HG03571 (cell line): ENCODE measurements at regions not wholly inside any gene's neighbourhood (a gene's known extent, or its start where the extent isn't known, plus 50 kb on each side); places are given as distances from the start of the nearest gene placed in this dataset.

Experiments used
- ATAC-seq: cut with Tn5 transposase; IDR thresholded peaks from one replicate; pipeline ENCODE4 v1.9.1; 2021; ENCODE audit not compliant: unreplicated experiment

DNA sequence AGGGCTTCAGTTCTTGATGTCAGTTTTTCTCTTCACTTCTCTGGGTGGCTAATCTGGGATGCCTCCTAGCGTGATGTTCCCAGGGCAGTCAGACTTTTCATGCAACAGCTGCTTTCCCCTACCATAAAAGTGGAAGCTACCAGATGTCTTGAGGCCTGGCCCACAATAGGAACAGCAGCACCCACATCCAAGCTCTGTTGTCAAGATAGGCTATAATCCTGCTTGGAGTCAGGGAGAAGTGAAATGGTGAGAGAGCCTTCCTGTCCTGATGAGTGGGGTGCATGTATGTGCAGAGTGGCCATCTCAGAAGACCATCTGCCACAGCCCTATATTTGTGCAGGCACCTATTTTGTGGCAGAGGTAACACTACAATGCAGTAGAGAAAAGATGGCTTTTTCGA lies 108.0 kb downstream of the HTR5A start:
- no peak for ATAC-seq

DNA sequence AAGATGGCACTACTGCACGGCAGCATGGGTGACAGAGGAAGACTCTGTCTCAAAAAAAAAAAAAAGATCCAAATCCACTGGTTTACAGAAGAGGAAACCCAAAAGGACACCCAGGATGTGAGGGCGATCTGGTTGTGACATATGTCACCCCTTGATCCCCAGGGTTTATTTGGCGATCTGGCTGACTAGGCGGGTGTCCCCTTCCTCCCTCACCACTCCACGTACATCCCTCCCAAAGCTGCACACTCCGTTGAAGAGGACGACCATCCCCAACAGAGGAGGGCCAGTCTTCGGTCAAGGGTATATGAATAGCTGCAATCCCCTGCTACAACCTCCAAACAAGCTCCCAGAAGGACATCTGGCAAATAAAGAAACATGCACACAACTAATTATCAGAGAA lies 111.6 kb downstream of the HTR5A start:
- ATAC-seq, result no peak

DNA sequence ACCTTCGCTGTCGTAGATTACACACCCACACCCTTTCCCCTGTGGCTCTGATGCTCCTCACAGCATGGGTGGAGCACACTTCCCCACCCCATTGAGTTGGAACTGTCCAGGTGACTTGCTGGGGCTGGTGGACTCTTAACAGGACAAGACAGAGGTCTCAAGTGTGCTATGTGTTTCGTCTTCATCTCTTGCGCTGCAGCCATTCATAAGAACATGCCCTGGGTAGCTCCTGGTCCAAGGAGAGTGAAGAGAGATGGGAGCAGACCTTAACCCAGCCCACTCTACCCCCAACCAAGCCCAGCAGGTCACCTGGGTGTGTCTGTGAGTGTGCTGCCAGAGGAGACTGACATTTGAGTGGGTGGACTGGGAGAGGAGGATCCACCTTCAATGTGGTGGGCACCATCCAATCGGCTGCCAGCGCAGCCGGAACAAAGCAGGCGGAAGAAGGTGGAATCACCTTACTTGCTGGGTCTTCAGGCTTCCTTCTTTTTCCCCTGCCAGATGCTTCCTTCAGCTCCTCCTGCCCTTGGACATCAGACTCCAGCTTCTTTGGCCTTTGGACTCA lies 112.4 kb downstream of the HTR5A start:
- ATAC-seq, result no peak

DNA sequence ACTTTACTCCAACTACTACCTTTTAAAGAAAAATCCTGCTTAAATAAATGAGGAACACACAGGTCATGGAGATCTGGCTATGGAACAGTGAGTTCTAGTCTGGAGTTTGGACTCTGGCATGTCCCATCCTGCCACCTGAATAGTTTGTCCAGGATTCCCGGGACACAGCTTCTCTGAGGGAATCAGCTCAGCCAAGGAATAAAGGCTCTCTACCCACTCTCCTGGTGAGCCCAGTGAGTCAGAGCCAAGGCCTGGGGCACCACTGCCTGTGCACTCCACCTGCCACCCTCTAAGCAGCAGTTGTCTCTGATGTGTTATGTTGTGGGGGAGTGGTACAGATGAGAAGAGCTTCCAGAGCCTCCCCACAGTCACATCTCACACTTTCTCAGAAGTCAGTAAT lies 113.5 kb downstream of the HTR5A start:
- no peak for ATAC-seq

DNA sequence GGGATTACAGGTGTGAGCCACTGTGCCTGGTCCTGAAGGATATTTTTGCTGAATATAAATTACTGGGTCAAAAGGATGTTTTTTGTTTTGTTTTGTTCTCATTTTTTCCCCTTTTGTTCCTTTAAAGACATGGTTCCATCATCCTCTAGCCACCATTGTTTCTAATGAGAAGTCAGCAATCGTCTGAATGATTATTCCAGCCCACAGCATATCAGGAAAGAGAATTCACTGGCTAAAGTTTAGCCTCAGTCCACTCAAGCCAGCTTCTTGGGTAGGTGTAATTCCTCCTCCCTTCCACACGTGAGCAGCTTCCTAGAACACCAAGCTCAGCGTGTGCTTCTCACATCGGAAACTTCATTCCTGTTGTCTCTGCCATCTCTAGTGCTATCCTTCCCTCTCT lies 112.8 kb upstream of the INSIG1 start:
- no peak for ATAC-seq

DNA sequence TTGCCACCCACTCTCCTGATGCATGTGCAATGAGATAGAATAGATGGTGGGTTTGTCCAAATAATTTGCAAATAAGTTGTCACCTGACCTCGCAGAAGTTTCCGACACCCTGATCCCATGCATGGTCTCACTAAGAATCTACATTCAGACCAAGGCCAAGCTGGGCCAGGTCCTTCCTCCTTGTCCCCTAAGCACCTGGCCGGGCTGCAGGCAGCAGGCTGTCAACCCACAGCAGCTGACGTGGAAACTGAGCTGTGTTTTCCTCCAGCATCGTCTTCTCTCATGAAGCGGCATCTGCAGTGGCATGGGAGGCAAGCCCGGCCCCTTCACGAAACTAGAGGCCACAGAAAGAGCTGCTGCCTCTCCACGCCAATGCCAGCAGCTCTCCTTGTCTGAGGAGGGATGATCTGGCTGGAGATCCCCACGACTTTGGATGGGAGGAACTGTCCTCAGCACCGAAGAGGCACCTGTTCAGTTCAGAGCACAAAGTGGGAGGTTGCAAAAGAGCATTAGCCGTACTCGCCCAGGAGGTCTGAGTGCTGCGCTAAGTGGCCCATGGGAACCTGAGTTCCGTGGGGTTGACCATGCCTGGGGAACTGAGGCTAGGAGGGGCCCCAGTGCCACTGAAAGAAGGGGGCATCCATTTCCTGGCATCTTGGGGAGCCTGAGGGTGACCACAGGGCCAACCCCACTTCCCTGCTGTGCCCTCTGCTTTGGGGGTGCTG lies 110.5 kb upstream of the INSIG1 start:
- ATAC-seq, result no peak

DNA sequence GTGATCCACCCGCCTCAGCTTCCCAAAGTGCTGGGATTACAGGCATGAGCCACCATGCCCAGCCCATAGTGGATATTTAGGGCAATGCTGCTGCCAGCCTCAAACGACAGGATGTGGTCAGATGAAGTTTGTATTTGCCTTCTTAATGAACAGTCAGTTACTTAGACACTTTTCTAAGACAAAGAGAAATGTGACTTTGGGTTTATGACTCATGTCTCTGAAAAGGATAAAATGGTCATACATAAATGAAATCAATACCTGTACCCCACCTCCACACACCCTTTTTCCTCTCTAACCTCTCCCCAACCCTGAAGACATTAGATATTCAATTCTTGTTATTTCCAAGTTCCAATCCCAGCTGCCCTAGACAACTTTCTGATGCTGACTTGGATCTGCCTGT lies 109.3 kb upstream of the INSIG1 start:
- no peak for ATAC-seq

DNA sequence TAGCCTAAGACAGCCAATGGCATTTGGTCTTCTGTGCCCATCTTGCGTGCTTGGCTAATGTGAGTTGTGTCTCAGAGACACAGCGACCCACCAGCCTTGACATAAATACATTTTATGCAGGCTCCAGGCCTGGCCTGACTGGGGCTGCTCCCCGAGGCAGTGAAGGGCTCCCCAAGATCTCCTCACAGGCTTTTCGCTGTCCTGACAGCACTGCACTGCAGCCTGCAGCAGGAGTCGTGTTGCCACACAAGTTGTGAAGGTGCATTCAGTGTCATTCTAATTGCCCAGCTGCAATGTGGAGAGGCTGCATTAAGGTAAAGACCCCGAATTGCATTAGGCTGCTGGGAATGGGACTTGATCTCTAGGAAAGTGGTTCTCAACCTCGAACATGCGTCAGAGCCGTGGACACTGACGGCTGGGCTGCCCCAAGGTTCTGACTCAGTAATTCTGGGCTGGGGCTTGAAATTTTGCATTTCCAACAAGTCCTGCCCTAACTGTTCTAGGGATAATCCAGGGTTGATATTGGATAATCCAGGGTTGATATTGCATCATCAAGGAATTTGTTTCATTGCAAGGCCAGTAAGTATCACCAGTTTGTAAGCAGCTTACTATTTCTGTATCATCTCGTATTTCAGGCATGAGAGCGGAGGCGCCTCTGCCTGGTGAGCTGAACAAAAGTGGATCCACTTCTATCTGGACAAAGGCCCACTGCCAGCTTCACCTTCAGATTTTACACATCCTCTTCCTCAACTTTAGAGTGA lies 108.7 kb upstream of the INSIG1 start:
- ATAC-seq, result no peak

DNA sequence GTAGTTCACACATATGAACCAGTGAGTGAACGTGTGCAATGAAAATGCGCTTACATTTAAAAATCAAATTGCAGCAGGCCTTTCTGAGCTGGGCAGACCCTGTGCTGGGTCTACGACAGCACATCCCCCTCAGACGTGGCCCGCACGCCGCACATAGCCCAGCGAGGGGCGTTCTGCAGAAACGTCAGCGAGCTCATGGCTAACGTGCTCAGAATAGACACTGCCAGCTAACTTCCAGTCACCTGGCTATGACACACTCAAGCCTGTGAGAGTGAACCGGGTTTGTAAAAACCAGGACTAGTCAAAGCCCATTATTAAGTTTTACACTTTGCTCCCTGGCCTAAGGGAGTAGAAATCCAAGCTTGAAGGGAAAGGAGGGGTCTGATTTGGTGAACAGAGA lies 108.1 kb upstream of the INSIG1 start:
- no peak for ATAC-seq

DNA sequence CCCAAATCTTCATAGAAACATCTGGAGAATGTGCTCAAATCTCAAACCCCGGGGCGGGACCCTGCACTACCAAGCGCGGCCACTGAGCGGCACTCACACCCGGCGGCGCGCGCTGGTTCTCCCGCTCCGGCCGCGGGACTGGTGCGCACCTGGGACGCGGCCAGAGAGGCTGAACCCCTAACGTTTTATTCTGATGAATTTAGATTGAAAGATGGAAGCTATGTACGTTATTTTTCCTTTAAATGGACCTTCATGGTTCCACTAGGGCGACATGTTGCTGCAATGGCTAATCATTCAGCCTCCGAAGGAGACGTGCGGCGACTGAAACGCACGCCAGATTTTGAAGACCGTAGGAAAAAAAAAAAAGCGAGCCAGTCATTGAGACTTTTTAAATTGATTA lies 107.0 kb upstream of the INSIG1 start:
- no peak for ATAC-seq

DNA sequence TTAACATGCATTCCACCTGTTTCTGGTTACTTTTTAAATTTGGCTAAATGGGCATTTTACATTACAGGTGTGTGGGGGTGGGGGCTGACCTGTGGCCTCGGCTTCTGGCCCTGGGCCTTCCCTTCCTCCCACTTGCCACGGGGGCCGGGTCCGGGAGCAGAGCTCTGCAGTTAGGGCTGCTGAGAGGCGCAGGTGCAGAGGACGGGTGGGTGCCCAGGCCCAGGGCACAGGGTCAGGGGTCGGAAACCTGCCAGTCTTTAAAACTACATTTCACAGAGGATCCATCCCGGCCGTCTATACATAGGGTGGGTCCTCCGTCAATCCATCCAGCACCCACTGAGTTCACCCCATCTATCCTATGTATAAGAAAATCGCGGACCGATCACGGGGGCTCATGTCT lies 106.5 kb upstream of the INSIG1 start:
- ATAC-seq, result no peak

DNA sequence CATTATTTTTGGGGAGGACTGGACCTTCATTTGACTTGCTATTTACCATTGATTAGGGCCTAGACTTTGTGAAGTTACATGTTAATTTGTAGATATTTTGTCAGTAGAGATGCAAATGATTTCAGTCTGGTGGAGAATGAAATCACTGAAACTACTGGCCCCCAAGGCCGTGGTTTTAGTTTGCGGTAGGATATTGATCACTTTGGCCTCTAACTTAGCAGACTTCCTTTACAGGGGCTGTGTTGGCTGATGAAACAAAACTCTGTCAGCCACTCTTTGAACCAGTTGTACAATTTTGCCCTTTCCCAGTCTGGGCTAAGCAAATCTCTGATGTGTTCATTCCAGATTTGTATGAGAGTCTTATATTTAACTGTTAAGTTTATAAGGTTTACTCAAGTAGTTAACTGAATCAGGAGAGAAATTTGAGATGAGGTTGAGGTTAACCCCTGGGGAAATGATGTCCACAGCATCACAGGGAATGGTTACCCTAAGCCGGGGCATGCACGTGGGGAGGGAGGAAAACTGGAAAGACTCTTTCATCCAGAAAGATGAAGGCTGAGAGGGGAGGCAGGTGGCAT lies 105.7 kb upstream of the INSIG1 start:
- ATAC-seq, result peak; percentile 75

DNA sequence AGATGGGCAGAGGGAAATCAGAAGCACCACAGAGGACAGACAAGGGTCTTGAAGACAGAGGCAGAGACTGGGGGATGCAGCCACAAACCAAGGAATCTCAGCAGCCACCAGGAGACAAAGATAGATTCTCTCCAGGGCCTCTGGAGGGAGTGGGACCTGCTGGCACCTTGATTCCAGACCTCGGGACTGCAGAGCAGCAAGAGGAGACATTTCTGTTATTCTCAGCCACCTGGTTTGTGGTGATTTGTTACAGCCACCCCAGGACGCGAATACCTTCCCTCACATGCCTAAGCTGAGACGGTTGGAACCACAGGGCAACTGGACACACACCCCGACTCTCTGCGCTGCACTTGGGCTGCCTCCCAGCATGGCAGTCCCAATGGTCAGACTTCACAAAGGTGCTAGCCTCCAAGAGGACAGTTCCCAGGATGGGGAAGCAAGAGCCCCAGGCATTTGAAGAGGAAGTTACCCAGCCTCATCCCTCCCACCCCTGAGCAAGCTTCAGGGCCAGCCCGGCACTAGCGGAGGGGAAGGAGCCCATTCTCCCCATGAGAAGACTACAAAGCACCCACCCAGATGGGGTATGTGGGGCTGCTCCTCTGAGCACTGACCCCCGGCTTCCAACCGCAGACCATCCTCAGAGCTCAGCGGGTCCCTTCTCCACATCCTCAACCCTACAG lies 104.6 kb upstream of the INSIG1 start:
- no peak for ATAC-seq

DNA sequence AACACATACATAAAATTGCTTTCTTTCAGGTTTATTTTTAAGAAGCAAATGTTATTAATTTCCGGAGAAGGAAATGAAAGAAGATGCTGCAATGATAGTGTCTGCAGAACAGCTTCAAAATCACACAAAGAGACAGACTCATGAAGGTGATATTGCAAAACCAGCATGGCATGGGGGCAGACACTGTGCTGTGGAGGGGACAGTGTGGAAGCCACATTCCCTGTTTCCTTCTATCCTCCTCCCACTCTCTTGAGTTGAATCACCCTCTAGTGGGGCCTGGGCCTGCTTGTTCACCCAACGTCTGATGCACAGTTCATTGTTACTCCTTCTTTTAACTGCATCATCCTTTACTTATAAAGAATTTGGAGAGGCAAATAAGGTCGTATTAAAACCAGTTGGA lies 104.0 kb upstream of the INSIG1 start:
- no peak for ATAC-seq

DNA sequence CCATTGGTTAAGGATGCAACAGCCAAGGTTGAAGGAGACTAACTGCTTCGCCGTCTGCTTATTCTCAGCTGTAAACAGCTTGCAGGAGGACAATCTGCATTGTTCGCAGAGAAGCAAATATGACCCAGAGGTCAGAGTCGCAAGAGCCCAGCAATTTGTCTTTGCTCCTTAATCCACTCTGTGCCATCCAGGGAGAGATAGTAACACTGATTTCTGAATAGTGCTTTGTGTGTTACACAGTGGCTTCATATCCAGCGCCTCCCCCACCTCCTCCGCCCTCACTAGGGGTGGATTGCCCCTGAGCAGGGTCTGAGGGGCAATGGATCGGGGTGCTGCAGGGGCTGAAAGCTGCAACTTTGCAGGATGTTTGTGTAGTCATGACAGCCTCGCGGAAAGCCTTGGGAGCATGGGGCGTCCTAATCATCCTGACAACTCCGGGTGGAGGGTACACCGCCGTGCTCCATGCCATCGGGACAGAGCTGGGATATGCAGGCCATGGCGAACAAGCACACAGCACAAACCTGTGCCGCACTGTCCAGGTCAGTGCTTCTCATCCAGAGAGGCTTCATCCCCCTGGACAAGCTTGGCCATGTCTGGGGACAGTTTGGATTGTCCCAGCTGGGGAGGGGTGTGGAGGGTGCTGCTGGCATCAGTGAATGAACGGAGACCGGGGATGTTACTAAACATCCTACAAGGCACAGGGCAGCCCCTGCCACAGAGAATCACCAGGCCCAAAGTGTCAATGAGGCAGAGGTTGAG lies 103.1 kb upstream of the INSIG1 start:
- no peak for ATAC-seq

DNA sequence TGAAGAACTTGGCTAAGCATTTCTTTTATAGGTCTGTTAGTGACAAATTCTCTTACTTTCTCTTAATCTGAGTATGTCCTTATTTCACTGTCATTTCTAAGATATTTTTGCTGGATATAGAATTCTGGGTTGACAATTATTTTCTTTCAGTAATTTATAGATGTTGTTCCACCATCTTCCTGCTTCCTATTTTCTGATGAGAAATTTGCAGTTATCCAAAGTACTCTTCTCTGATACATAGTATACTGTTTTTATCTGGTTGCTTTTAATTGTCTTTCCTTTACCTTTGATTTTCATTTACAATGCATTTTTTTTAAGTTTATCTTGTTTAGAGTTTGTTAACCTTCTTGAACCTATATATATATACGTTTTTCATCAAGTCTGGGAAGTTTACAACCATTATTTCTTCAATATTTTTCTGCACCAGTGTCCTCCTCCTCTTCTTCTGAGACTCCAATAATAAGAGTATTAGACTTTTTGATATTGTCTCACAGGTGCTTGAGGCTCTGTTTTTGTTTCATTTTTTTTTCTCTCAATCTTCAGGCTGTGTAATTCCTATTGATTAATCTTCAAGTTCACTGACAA lies 101.6 kb upstream of the INSIG1 start:
- no peak for ATAC-seq

DNA sequence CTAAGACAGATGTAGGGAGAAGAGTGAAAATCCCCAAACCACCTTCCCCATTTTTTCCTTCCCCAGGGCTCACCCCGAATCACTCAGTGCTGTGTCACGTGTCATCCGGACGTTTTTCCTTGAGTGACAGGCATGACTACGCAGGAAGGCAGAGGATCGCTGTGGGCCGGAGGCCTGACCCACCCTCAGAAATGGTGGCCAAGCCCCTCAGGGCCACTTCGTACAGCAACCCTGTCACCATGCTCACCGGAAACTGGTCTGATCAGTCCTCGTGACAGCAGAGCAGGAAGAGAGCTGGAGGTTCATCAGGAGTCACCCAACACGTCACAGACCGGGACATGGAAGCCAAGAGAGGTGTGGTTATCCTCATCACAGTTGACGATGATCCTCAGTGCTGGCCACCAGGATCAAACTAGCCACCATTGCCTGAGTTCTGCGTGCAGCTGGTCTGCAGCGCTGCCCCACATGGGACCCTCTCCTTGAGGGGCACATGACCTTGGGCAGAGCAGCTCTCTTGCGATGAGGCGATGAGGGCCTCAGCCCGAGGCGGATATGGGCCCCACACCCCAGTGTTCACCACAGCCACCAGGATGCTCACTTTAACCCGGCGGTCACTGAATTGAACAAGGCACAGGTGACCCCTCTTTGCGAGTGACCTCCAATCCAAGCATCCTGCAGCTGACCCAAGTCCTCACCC lies 99.3 kb upstream of the INSIG1 start:
- ATAC-seq, result no peak

DNA sequence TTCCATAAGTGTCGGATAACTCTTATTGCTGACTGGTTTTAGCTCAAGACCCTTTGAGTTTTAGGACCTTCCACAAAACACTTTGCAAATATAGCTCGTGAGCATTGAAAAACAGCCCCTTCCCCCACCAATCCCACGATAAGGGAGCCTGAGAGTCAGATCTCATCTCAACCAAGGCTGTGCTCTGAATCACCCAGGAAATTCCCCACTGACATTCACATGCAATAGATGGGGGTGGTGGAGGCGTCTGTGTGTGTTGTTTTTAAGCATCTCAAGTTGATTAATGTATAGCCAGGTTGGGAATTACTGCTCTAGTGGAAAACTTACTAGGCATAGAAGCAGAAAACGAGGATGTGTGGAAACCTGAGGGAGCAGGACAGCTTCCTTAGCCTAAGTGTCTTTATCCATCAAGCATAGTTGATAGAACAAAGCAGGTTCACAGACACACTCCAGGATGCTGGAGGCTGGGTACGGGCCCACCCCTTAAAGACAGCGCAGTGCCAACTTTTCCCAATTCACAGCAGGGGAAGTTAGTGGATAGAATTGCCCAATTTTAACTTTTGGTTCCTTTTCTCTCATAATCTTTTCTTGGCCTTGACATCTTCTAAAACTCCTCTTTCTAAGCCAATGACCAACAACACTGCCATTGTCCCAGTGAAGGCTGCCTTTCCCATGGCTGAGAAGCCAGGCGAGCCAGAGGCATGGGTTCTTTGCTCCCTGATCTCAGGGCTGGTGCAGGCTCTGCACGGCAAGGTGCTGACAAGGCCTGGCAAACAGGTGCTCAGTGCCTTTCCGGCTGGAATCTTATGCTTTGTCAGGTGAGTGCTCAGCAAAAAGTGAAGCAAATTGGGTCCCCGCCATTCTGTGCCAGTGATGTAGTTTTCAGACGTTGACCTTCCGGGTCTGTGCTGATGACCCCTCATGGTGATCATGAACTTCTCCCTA lies 98.5 kb upstream of the INSIG1 start:
- ATAC-seq, result peak; percentile 47
